HEK293 (cell line): ENCODE measurements at regions not wholly inside any gene's neighbourhood (a gene's known extent, or its start where the extent isn't known, plus 50 kb on each side); places are given as distances from the start of the nearest gene placed in this dataset.

ENCODE experiments used
- BCL11A ChIP-seq: fragments of 450-650 bp; formaldehyde crosslinking; IDR thresholded peaks from 2 replicates; pipeline ENCODE4 v1.5.1; 2016; ENCODE audit warnings: low read depth, missing biosample characterization, missing genetic modification characterization
- CTCF ChIP-seq: fragments of 450-650 bp; formaldehyde crosslinking; IDR thresholded peaks from 2 replicates; pipeline ENCODE4 v1.5.1; 2016; ENCODE audit warnings: missing biosample characterization, missing genetic modification characterization
- ZNF221 ChIP-seq: fragments of 450-650 bp; formaldehyde crosslinking; IDR thresholded peaks from 2 replicates; pipeline ENCODE4 v1.5.1; 2017; ENCODE audit warnings: missing biosample characterization, missing genetic modification characterization, borderline replicate concordance

GRCh38 chr14:25488961-25489360 is 439.0 kb upstream of the STXBP6 start:
- TF ChIP-seq CTCF (no peak), ZNF221 (tag by site-specific recombination) (no peak), BCL11A (tag by site-specific recombination) (no peak)
